Activated CD4-positive, CD25-positive, alpha-beta regulatory T cell treated with anti-CD3 and anti-CD28 coated beads, Interleukin-2, amount 50 U/mL, for 72 hours (primary cell): ENCODE measurements at regions not wholly inside any gene's neighbourhood (a gene's known extent, or its start where the extent isn't known, plus 50 kb on each side); places are given as distances from the start of the nearest gene placed in this dataset.
A peak's percentile ranks its signal among the peaks of the same experiment; 100 is the strongest.
"Not testable (repeated sequence)": the region's sequence is repeated elsewhere in the genome, so short reads cannot be mapped to it uniquely, and the experiment has no call there.

Experiments
- DNase-seq: peaks from one replicate; pipeline ENCODE4 v3.0.0; 2021

DNA sequence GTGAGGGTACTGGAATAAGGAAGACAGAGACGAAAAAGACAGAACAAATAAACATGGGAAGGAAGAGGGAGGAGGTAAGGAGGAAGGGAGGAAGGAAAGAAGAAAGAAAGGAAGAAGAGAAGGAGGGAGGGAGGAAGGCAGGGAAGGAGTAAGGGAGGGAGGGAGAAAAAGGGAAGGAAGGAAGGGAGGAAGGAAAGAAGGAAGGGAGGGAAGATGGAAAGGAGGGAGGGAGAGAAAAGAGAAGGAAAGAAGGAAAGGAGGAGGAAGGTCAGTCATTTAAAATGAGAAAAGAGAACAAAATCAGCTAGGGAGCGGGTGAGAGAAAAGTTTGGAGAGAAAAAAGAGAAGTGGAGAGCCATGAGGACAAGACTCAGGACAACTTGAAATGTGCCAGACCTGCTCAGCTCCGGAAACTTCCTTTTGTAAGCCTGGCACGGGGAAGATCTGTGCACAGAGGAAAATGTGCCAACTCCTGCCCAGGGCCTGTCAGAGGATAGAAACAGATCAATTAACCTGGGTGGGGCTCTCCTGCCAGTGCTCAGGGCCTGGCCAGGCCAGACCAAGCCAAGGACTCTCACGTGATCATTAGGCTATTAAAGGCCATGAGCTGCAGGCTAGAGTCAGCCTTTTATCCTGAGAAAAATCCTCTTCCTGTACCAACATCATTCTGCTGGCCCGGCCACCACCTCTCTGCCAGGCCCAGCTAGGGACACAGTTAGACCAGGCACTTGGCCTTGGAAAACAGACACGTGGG is 50.1 kb upstream of the BCL6 start:
- no peak for DNase-seq

- no peak for DNase-seq
Measured at GRCh38 chr3:187798126-187798525, 52.9 kb upstream of the BCL6 start.

- DNase-seq = no peak
Measured at GRCh38 chr3:187798531-187799530, 53.6 kb upstream of the BCL6 start.

- DNase-seq = no peak
Measured at GRCh38 chr3:187799942-187800641, 54.8 kb upstream of the BCL6 start.

DNA sequence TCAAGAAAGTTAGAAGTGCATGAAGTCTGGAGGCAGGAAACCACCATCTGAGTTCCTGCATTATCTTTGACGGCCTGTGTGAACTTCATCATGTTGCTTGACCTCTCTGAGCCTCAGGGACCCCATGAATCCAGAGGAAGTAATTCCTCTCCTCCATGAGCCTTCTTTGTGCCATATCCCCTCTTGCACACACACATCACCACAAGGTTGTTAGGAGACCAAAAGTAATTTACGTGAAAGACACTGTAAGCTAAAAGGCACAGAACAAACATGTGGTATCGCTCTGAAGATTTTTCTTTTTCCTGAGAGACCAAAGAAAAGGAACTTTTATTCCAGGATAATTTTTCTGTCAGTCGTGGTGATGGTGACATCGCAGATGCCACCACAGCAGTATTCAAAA is 55.9 kb upstream of the BCL6 start:
- DNase-seq = no peak

GRCh38 chr3:187802203-187802927 is 57.1 kb upstream of the BCL6 start:
- no peak for DNase-seq

DNA sequence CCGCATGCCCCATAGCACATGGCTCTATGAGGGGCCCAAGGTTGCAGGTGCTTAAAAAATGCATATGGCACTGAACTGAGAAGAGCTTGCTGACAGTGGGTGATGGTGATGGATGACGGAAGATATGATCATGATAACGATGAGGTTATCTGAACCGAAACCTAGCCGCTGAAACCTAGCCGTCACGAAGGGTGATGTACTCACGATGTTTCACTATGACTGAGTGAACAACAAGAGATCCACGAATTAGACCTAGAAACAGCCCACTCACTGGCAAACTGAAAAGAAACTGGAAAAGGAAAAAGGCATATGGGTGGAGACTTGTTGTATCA is 57.6 kb upstream of the BCL6 start:
- peak; percentile 45 for DNase-seq

DNA sequence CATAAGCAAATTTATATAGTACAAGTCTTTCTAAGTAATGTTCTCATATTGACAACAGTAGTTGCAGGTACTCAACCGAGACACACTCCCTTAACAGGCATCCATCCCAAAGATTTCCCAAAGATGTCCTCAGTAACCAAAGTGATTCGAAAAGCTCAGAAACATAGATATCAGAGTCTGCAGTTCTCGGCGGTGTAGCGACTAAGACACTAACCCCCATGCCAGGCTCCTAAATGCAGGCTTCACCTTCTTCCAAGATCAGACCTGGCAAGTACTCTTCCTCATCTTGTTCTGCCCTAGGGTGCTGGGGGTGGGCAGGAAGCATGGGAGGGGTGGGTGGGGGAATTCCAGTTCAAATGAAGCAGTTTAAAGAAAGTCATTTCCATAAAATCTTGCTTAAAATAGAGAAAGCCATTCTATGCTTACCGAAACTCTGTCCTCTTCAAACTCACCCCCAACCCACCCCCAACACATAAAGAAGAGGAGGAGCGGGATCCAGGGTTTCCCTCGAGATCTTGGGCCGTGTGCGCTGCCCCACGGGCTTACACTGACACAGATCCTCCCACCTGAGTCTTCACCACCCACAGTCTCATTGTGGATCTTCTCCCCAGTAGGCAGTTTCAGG is 59.0 kb upstream of the BCL6 start:
- DNase-seq = no peak

GRCh38 chr3:187804745-187805121 is 59.5 kb upstream of the BCL6 start:
- DNase-seq = no peak

DNA sequence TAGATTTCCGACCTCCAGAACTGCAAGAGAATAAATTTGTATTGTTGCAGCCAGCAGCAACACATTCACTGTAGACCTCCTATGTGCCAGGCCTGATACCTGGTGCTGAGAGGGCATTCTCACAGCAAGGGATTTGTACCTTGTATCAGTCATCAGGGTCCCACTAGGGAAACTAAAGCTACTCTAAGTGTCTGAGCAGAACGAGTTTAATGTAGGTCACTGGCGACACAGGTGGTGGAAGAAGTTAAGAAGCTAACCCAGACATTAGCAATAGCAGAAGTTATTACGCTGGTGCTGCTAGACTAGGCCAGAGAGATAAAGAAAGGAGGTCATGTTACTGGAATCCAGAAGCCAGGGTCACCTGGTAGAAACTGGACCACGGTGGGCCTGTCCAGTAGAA is 60.5 kb upstream of the BCL6 start:
- DNase-seq = no peak

- no peak for DNase-seq
Measured at GRCh38 chr3:187807086-187807862, 62.0 kb upstream of the BCL6 start.

GRCh38 chr3:187808527-187808895 is 63.2 kb upstream of the BCL6 start:
- DNase-seq = no peak

DNA sequence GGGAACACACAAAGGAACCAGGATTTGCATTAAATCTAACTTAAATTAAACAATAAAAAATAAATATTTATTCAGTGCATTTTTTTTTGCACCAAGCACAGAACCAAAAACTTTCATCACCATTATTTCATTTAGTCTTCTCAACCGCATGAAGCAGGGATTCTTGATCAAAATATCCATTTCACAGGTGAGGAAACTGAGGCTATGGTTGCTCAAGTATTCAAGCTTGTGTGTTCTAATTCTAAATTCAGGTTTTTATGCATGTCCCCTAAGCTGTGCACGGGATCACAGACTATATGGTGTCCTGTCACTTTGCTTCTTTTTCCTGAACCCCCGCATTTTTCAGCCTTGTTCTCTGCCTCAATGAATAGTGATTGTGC is 64.3 kb upstream of the BCL6 start:
- DNase-seq = no peak

GRCh38 chr3:187810021-187810446 is 64.8 kb upstream of the BCL6 start:
- no peak for DNase-seq

- no peak for DNase-seq
Measured at GRCh38 chr3:187811585-187812250, 66.5 kb upstream of the BCL6 start.

DNA sequence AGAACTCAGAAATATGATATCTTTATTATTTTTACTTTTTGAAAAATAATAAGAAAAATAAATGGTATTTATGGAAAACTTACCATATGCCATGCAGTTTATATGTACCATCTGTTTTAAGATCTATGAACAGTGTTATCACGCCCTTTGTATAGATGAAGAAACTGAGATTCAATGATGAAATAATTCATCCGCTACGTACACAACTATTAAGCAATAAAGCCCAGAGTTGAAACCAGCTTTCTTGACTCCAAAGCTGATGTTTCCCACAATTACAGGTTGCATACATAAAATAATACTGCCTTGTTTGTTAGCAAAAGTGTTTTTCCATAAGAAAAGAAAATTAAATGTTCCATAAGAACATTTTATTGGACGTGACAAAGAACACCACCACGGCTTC is 67.2 kb upstream of the BCL6 start:
- DNase-seq = no peak

- no peak for DNase-seq
Measured at GRCh38 chr3:187813198-187813597, 67.9 kb upstream of the BCL6 start.

- DNase-seq = not testable (repeated sequence)
Measured at GRCh38 chr3:187817766-187818165, 72.5 kb upstream of the BCL6 start.

GRCh38 chr3:187821616-187822317 is 76.5 kb upstream of the BCL6 start:
- no peak for DNase-seq

DNA sequence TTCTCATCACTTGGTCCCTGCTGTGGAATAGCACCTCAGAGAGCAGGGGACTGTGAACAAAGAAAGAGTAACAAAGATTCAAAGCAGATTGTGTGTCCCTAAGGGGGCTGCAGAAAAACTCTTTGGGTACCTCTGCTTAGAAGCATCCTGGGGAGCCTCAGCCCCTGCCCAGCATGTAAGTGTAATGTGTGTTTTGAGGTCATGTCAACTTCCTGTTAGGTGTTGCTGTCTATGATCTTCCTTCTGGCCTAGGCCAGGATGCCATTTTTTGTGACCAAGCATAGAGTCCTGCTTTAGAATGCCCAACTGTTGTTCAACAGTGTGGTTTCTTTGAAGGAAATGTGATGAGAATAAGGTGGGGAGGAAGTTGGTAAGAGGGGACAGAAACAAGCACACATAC is 77.1 kb upstream of the BCL6 start:
- DNase-seq = no peak
